ENCODE measurements at regions not wholly inside any gene's neighbourhood (a gene's known extent, or its start where the extent isn't known, plus 50 kb on each side); places are given as distances from the start of the nearest gene placed in this dataset.

DNA sequence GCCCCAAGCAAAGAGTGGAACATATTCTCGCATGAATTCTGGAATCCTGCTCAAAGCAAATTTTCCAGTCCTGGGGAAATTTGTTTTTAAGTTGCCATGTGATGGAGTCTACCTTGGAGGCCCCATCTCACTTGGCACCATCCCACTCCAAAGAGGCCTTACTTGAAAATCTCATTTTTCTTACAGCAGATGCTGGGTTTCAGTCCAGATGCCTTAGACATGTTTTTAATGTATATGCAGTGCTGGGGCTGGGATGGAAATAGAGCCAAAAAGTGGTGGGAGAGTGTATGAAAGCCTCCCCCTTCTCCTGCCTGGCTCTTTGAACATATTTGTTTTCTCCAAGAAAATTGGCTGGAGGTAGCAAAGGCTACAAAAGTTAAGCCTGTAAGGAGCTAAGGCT lies 493.7 kb downstream of the ENC1 start:
- TF ChIP-seq NFIC (IDR thresholded peaks at IDR 0.05) (no peak), RAD21 (IDR thresholded peaks at IDR 0.05; ENCODE audit: low read depth) (no peak), EGR1 (IDR thresholded peaks at IDR 0.05) (no peak), CREB1 (IDR thresholded peaks at IDR 0.05; ENCODE audit: low read depth) (no peak), TAF1 (IDR thresholded peaks at IDR 0.05; ENCODE audit: low read depth) (no peak)
- TF ChIP-seq, protein P1, sequence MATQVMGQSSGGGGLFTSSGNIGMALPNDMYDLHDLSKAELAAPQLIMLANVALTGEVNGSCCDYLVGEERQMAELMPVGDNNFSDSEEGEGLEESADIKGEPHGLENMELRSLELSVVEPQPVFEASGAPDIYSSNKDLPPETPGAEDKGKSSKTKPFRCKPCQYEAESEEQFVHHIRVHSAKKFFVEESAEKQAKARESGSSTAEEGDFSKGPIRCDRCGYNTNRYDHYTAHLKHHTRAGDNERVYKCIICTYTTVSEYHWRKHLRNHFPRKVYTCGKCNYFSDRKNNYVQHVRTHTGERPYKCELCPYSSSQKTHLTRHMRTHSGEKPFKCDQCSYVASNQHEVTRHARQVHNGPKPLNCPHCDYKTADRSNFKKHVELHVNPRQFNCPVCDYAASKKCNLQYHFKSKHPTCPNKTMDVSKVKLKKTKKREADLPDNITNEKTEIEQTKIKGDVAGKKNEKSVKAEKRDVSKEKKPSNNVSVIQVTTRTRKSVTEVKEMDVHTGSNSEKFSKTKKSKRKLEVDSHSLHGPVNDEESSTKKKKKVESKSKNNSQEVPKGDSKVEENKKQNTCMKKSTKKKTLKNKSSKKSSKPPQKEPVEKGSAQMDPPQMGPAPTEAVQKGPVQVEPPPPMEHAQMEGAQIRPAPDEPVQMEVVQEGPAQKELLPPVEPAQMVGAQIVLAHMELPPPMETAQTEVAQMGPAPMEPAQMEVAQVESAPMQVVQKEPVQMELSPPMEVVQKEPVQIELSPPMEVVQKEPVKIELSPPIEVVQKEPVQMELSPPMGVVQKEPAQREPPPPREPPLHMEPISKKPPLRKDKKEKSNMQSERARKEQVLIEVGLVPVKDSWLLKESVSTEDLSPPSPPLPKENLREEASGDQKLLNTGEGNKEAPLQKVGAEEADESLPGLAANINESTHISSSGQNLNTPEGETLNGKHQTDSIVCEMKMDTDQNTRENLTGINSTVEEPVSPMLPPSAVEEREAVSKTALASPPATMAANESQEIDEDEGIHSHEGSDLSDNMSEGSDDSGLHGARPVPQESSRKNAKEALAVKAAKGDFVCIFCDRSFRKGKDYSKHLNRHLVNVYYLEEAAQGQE (IDR thresholded peaks at IDR 0.05; ENCODE audit: low read depth): no peak
